HG03439 (cell line): ENCODE measurements at regions not wholly inside any gene's neighbourhood (a gene's known extent, or its start where the extent isn't known, plus 50 kb on each side); places are given as distances from the start of the nearest gene placed in this dataset.

Experiments used
- ATAC-seq: cut with Tn5 transposase; IDR thresholded peaks from one replicate; pipeline ENCODE4 v1.9.1; 2021; ENCODE audit warnings: mild to moderate bottlenecking, moderate library complexity; ENCODE audit not compliant: unreplicated experiment

DNA sequence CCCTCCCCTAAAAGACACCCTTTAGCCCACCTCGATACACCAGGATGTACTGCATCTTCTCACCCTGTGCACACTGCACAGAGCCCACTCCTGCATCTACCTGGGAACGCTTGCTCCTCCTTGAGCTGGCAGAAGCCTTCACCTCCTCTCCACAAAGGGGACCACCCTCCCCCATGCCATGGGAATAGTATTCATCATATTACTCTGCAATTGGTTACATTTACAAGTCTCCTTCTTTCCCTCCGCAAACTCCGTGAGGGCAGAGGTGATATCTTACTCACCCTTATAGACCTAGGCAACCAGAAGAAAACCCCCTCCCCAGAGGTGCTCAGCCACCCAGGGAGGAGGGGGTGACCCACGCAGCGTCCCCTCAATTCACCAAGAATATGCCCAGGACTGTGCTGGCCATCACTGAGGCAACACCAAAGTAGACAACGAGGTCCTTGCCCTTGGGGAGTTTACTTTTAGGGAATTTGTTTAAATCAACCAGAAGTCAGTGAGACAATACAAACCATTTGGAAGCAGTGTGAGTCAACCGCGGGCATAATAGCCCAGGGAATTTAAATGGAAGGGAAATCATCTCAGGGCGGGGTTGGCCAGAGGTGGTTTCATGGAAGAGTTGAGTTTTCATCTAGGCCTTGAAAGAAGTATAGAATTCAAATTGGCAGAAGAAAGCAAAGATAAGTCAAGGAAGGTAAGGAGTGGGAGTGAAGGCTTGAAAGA is 214.5 kb downstream of the BARX2 start:
- no peak for ATAC-seq

DNA sequence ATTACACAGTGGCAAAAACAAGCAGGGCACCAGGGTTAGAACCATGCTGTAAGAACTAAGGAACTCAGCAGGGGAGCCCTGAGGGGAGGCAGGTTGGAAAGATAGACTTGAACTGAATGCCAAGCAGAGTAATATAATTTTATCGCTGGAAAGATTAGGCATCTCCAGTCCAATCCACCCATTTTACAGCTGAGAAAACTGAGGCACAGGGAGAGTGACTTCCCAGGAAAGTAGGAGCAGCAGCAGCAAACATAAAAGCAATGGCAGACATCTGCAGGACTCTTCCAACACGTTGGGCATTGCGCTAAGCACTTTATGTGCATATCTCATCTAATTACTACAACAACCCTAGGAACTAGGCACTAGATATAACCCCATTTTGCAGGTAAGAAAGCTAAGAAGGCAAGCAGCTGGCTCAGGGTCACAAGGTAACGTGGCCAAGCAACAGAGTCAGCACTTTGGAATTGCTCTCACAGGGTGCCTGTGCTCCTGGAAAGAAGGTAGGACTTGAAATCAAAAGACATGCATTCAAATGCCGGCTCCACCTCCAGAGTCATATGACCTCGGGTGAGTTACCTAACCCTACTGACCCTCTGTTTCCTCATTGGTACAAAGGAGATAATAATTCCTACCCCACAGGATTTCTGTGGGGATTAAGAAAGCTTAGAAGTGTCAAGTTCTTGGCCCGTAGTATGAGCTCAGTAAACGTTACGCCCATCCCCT is 215.3 kb downstream of the BARX2 start:
- no peak for ATAC-seq

DNA sequence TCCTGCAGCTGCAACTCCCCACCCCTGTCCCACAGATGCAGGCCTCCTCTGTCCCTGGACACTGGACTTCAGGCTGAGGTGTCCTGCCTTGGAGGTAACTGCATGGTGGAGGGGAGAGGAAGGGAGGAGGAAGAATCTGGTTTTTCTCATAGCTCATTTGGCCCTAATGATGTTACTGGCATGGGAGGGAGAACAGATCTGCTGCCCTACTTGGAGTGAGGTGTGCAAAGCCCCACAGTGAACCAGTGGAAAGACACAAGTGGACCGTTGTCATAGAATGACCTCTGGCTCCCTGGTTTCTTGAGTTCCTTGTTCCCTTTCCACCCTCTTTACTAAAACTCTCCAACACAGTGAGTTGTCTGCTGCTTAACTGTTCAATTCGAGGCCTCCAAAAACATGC is 215.9 kb downstream of the BARX2 start:
- no peak for ATAC-seq

DNA sequence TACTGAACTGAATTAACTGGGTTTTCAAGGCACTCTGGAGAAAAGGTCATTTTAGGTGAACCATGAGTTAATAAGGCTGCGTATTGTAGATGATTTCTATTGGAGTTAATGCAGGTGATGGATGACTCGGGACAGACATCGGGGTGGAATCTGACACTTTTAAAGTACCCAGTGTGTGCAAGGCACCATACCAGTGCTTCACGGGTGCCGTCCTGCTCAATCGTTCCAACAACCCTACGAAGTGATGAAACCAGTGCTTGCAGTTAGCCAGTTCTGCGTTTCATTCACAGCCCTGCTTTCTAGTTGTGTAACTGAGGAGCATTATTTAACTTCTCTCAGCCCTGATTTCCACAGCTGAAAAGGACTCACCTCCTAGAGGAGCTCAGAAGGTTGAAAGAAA is 216.5 kb downstream of the BARX2 start:
- no peak for ATAC-seq

DNA sequence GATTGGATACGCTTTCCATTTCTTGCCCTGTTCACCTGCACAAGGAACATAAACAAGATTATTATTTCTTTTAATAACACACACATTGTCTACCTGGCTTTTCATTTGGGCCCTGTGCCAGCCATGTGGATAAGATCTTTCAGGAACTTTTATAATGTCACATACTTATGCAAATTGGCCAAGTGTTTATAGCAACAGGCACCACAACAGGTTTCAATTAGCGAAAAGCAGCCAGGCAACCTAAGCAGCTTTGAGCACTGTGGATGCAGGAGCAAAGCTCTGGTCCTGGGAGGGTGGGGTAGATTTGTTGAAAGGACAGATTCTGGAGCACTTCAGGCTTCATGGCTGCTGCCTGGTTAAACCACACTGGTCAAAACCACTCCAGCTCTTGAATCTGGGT is 217.4 kb downstream of the BARX2 start:
- no peak for ATAC-seq

DNA sequence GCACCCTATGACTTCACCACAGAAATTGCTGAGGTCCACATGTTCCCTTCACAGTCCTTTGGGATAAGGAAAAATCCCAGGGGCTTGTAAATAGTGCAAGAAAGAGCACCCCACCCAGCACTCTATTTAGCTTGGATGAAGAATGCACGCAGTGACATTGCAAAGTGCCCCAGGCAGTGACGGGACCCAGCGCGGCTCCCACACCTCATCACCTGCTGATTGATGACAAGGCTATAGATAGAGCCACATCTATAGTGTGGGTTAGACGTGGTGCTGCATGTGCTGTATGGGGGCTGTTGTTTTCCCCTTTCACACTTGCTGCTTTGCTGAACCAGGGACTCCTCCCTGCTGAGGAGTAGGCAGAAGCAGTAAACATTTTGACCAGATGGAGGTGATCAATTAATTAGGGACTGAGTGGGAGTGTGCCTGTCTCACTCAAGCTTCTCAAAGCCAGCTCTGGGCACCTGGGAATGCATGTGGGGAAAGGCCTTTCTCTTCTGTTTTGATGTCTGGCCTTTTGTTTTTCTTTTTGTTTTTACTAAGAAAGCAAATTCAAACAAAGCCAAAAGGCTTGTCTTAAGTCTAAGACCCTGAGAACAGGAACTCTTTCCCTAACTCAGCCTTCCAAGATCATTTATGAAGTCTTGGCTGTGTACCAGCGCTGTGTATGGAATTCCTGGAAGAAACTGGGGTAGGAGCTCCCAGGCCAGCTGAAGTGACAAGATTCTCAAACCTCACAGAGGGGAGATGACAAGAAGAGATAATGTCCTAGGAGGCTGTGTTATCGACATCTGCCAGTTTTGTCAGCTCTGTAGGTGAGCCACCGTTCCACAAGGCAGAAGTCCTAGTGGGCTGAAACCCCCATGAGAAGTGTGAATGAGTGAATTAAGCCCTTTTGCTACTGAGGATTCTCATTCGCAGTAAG is 219.7 kb downstream of the BARX2 start:
- ATAC-seq = no peak

DNA sequence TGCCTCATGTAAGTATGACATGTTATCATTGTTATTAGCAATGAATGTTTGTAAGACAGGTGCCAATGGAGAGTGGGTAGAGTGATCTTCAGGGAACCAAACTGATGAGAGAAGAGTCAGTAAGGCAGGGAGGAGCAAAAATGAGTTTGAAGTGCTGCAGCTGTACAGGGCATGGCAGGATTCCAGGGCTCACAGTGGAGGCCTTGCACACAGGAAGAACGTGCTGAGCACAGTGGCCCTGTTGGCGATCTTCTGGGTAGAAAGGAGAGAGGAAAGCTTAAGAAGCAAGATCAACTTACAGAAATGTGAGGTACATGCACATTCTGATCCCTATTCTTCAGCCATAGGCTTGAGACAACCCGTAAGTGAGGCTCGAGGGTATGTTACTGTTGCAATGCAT is 219.3 kb upstream of the TMEM45B start:
- no peak for ATAC-seq

DNA sequence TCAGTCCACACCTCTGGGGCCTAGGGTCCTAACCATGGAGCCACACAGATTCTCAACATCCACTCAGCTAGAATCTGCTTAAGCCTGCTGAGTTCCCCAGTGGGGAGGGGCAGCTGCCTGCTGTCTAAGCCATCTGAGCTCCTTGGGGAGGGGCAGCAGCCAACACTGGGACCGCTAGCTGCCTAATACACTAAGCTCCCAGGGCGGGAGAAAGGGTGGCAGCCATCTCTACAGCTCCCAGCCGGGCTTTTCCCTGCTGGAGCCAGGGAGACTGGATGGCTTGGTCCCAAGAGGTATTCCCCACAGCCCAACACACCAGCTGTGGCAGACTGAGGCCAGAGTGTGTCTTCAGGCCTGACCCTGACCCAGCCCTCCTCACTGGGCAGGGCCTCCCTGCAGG is 217.3 kb upstream of the TMEM45B start:
- ATAC-seq = no peak

DNA sequence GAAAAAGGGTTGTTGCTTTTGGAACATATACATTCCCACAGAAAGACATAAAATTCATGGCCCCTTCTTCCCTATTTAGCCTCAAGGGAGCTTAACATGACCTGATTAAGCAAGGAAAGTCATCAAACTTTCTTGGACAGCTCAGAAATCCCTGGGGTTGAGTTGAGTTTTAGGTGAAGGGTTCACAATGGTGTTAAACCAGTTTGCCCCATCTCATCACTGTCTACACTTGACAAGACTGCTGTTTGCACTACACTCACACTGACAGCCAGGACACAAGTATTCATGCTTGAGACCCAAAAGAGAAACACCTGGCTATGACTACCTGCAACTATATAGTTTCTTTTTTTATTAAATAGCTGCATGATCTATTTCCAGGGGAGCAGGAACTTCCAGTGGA is 209.8 kb upstream of the TMEM45B start:
- ATAC-seq = no peak

DNA sequence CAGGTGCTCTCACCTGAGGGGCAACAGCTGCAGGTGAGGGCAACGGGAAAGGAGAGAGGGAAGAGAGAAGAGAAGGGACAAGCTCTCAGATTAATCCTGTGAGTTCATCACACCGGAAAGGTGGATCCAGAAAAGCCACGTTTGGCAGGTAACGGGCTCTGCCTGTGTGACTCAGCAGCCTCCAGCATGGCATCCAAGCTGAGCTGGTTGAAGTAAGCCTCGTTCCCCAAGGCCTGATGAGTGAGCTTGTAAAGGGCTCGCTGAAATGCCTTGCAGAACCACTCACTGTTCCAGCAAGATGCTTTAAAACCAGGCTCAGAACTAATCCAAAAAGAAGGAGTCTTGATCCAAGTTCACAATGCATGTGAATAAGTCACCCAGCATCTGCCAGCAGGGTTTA is 206.9 kb upstream of the TMEM45B start:
- ATAC-seq = no peak

DNA sequence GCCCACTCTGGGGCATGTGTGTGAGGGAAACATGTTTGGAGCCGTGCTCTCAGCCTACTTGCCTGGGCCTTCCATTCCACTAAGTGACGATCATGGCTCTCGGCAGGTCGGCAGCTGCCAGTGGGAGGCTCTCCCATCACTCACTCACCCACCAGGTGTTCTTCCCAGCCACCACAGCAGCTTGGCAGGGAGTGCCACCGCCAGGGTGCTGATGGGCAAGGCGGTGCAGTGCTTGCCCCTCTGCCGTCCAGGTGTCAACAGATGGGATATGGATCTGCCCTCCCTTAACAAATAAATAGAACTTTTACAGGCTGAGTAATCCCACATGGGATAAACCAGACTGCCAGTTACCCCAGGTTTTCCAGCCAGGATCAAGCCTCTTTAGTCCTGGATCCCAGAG is 205.5 kb upstream of the TMEM45B start:
- ATAC-seq = no peak

DNA sequence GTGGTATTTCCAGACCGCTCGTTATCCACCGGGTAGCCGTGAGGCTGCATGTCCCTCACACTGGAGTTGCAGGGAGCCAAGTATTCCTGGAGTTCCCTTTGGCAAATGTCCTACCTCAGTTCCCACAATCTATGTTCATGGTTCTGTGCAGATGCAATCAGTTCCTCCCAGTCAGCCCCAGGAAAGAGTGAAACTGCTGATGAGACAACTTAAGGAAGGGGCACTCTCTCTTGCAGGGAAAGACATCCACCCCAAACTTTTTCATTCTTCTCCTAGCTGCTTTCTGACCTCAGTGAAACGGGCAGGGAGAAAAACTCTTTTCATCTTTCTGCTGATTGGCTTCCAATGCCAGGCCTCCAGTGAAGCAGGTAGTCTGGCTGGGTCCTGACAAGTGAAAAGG is 205.1 kb upstream of the TMEM45B start:
- ATAC-seq = no peak

DNA sequence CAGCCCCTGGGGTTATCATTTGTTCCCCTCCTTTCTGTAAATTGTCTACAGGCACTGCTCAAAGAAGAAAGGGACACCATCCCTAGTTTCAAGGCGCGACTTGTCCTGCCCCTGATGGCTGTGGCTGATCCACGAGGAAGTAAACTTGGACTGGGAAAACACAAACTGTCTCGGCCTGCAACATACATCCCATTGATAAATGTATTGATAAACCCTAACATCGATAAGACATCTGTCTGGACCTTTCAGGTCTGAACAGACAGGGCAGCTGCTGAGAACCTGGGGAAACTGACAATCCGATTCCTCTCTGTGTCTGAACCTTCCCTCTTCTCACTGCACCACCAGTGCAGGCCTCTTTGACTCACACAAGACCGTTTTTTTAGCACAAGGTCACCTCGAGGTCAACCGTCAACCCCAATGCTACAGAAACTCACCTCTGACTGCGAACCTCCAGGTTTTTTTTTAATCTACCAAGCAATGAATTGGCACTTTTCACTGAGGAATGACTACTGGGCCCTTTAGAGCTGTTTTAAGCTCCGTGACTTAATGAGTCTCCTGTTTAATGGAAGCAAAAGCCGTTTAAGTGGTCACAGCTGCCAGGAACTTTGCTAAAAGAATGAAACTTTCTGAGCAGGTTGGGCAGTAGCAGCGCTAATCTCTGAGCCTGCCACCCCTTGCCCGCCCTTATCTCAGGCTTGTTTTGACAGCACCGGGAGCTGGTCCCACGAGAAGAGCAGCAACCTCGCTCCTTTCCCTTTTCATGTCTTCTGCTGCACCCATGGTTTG is 203.8 kb upstream of the TMEM45B start:
- no peak for ATAC-seq

DNA sequence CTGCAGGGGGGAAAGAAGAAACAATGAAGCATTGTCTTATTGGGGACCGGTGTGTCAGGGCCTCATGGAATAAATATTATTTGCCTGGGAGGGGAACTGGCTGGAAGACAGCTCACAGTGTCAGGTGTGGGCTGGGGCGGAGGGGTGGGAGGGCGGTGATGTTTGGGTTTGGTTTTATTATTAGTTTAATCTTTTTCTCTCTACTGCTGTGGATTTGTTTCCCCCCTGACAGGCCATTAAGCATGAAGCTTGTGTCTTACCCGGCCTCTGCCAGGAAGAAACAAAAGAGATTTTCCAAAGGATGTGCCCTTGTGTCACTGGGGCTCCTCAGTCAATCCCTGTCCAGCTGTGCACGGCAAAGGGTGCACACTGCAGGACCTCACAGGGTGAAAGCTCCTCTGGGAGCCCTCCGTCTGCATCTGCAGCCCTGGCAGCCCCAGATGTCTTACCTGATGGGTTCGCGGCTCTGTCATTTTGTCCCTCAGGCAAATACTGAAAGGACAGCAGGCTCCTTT is 203.1 kb upstream of the TMEM45B start:
- ATAC-seq = no peak

DNA sequence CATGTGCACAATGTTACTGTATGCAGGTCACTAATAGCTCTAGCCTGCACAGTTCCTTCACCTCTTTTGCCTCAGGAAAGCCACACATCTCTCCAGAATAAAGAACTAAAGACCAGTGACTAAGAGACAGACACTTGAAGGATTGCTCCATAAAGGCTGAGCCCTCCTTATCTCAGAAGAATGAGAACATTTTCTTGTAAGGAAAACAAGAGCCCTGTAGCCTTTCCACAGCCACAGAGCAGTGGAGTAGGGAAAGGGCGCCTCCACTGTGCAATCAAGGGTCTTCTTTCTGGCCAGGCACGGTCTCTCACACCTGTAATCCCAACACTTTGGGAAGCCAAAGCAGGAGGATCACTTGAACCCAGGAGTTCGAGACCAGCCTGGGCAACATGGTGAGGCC is 202.6 kb upstream of the TMEM45B start:
- ATAC-seq = no peak

DNA sequence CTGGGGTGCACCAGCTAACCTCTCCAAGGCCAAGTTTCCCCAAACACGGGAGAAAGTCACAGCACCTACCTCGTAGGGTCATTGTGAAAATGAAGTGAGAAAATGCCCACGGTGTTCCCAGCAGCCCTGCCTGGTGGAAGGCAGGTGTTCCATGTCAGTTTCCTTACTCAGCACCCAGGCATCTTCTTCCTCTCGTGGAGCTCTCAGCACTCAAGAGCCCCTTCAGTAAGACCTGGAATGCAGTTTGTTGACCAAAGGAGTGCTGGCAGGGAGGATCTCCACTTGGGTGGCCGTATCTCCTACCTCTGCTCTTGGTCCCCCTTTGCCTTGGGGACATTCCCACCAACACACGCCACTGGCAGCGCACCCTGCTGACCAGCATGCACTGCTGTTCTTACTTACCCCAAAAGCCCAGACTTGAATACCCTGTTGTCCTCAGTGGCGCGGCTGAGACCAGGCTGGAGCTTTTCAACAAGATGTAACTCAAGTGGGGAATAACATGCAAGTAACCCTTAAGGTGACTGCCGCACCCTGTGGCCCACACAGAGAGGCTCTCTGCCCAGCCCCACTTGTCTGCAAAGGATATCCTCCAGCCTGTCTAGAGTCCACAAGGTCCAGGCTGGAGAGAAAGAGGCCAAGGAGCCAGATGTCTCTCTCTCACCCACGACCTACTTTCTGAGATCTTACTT is 201.2 kb upstream of the TMEM45B start:
- no peak for ATAC-seq

DNA sequence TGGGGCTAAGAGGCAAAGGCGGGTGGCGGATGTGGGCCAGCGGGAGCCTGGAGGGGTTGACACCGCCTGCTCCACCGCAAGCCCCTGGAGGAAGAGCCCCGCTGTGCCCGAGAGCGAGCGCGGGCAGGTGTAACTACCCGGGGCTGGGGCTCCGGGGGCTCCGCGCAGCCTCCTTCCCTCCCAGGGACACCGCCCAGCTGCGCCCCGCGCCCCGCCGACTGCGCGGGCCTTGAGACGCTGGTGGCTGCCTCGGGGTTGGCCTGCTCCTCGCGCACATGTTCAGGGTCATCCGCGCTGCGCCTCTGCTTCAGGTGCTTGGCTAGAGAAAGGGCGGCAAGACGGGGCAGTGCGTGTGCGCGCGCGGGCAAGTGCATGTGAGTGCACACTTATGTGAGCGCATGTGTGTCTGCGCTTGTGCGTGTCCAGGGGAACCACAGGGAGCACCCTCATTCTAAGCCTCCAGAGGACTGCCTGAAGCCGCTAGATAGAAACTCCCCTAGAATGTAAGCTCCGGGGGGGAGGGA is 197.5 kb upstream of the TMEM45B start:
- no peak for ATAC-seq

DNA sequence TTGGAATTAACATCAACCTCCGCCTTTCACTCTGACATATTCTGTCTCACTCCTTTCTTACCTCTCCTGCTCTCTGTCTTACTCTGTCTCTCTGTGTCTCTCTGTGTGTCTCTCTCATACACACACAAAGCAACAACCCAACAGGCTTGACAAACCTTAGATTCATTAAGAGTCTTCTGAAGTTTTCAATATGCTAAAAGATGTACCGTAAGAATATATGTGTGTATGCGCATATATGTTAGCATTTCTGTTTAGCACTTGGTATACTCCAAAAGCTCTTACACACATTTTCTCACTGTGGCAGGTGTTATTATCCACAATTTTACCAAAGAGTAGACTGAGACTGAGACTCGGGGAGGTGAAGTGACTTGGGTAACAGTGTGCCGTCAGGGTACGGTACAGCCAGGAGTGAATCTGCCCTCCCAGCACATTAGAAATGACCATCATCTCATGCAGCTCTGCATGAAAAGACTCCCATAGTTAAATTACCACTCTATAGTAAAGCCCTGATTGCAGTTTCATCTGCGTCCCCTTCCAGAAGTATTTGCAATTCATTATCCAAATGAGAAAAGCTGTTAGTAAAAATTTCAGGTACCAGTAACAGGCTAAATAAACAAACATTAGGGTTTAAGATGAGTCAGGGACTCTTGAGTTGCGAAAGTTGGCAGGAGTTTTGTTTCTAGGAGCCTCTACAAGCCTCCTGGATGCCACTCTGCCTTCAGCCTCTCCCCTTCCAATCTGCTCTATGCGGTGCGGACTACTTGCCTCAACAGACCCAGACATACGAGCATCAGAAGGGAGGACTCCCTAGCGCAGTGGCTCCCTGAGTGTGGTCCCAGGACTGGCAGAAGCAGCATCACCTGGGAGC is 195.2 kb upstream of the TMEM45B start:
- no peak for ATAC-seq

DNA sequence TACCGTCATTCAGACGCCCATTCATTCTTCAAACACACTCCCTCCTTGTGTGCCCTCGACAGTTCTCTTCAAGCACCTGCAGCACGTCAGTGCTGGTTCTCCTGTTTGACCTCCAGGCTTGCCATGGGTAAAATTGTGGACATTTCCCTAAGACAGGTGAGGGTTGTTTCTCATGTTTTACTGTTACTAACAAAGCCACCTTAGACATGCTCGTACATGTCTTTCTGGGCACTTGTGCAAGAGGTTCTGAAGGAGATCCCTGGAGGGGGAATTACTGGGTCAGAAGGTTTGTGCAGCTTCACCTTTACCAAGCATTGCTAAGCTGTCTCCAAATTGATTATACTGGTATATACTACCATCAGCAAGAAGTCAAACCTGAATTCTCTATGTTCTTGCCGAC is 189.7 kb upstream of the TMEM45B start:
- no peak for ATAC-seq
